Esophagus squamous epithelium (tissue), 5 donors: ENCODE measurements at regions not wholly inside any gene's neighbourhood (a gene's known extent, or its start where the extent isn't known, plus 50 kb on each side); places are given as distances from the start of the nearest gene placed in this dataset.

Source experiments
- DNase-seq: peaks from one replicate; lab custom pipeline; 2025; lab: John Stamatoyannopoulos, UW
- H3K27ac ChIP-seq, 4 donors: fragments of 200-600 bp; sonication (generic); one replicate each; pipeline ENCODE4 v1.5.1; 2016 to 2019; ENCODE audit warnings: mild to moderate bottlenecking in 1 of 4
- H3K27me3 ChIP-seq, 4 donors: fragments of 200-600 bp; sonication (generic); 1 replicate in 3 of 4; 2 replicates in 1 of 4; pipeline versions ENCODE4 v1.5.1 to v1.6.0; 2017 to 2021; ENCODE audit warnings: antibody characterized with exemption in 1 of 4
- H3K36me3 ChIP-seq, 3 donors: fragments of 200-600 bp; sonication (generic); one replicate each; pipeline ENCODE4 v1.5.1; 2016 to 2019
- H3K4me1 ChIP-seq, 3 donors: fragments of 200-600 bp; sonication (generic); one replicate each; pipeline ENCODE4 v1.5.1; 2017 to 2019
- H3K4me3 ChIP-seq, 4 donors: fragments of 200-600 bp; sonication (generic); 1 replicate in 3 of 4; 2 replicates in 1 of 4; pipeline ENCODE4 v1.5.1; 2016 to 2019; ENCODE audit warnings: mild to moderate bottlenecking in 2 of 4, moderate library complexity in 1 of 4
- H3K9me3 ChIP-seq, 3 donors: fragments of 200-600 bp; sonication (generic); one replicate each; pipeline ENCODE4 v1.5.1; 2016 to 2019
- POLR2A ChIP-seq, 4 donors: fragments of 450-650 bp; IDR thresholded peaks; one replicate each; pipeline ENCODE4 v1.6.1; 2017; ENCODE audit warnings: antibody characterized with exemption in 4 of 4, mild to moderate bottlenecking in 4 of 4, moderate library complexity in 3 of 4
- WGBS, 2 donors: methylation state at CpG; one replicate each; pipeline ENCODE4 v1.1.5; 2018; 5-methylcytosine and 5-hydroxymethylcytosine counted together
- intact Hi-C: fragments of 100-400 bp; cut with DNase I; formaldehyde crosslinking; loops from one replicate; pipeline ENCODE4 v1.15.0; 2022
- TF ChIP-seq, protein P1 (sequence below), 6 experiments: fragments of 450-650 bp in 4 of 6; fragments of 200-600 bp in 2 of 6; sonication (generic) in 2 of 6; IDR thresholded peaks; one replicate each; pipeline ENCODE4 v1.5.1; 2016 to 2019; ENCODE audit warnings: antibody characterized with exemption in 6 of 6, mild to moderate bottlenecking in 4 of 6, moderate library complexity in 4 of 6
- donor health status: DM: yes; HTN: yes; CAD: no.

DNA sequence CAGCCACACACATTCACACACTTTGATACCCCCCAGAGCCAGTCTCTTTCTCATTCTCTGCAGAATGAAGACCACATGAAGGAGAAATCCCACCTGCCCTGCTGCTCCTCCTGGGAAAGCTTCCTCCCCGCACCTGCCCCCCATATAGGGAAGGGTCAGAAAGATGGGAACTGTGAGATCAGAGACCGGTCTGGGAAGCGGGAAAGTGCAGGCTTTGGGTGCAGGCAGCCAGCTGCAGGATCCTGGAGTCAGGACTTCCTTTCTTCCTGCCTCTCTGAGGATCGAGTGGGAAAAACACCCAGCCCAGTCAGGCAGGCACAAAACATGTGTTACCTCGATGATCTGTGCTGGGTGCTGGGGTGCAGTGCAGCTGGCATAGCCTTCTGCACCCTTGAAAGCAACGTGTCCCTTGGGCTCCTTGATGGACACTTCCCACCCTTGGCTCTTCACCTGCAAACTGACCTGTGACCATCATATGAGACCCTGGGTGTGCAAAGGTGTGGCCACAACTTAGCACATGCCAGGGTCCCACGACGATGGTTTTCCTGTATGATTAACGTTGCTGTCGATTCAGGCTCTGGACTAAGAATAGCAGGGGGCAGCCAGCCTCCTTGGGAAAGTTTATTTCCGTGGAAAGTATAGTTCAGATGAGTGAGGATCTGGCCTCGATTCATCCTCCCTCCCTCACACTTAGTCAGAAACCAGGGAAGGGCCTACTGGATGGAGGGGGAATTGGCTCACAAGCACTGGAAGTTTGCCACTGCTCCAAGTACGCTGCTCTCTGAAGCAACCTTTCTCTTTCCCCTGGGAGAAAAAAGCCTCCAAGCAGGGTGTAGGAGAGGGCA, 105.4 kb upstream of the MED13L start:
- TF ChIP-seq, protein P1, sequence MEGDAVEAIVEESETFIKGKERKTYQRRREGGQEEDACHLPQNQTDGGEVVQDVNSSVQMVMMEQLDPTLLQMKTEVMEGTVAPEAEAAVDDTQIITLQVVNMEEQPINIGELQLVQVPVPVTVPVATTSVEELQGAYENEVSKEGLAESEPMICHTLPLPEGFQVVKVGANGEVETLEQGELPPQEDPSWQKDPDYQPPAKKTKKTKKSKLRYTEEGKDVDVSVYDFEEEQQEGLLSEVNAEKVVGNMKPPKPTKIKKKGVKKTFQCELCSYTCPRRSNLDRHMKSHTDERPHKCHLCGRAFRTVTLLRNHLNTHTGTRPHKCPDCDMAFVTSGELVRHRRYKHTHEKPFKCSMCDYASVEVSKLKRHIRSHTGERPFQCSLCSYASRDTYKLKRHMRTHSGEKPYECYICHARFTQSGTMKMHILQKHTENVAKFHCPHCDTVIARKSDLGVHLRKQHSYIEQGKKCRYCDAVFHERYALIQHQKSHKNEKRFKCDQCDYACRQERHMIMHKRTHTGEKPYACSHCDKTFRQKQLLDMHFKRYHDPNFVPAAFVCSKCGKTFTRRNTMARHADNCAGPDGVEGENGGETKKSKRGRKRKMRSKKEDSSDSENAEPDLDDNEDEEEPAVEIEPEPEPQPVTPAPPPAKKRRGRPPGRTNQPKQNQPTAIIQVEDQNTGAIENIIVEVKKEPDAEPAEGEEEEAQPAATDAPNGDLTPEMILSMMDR (IDR thresholded peaks at IDR 0.05): peak in 1 of 6 experiments; percentile 13
- TF ChIP-seq POLR2A (IDR thresholded peaks at IDR 0.05): no peak
- Histone ChIP-seq H3K4me1 (peaks cover 0 to 57% (median 20%) of the 10 kb centered on the region in 3 donors), H3K4me3 (no peak overlapping the region), H3K27me3 (no peaks in the 10 kb centered on the region), H3K36me3 (no peaks in the 10 kb centered on the region), H3K27ac (peak overlapping the region in 2 of 4 donors; percentile 44 to 48), H3K9me3 (no peaks in the 10 kb centered on the region)
- WGBS, 2 donors: 30 to 33% methylated on average over 12 of the region's 13 CpGs
- intact Hi-C loops: no loop called here
- no peak for DNase-seq

DNA sequence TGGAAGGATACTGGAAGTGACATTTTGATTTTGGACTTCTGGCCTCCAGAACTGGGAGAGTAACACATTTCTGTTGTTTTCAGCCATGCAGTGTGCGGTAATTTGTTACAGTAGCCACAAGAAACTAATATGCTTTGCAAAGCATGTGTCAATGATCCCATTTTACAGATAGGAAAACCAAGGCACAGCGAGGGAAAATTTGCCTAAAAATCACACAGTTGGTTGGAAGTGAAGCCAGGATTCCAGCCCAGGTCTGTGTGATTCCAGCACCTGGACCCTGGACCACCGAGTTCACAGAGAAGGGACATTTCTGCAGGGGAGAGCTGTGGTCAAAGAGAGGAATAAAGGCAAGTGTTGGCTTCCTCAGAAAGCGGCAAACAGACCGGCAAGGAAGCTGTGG, 106.7 kb upstream of the MED13L start:
- WGBS, 2 donors: 88 to 91% methylated on average over 5 of the region's 5 CpGs
- H3K4me3 ChIP-seq: no peak overlapping the region

DNA sequence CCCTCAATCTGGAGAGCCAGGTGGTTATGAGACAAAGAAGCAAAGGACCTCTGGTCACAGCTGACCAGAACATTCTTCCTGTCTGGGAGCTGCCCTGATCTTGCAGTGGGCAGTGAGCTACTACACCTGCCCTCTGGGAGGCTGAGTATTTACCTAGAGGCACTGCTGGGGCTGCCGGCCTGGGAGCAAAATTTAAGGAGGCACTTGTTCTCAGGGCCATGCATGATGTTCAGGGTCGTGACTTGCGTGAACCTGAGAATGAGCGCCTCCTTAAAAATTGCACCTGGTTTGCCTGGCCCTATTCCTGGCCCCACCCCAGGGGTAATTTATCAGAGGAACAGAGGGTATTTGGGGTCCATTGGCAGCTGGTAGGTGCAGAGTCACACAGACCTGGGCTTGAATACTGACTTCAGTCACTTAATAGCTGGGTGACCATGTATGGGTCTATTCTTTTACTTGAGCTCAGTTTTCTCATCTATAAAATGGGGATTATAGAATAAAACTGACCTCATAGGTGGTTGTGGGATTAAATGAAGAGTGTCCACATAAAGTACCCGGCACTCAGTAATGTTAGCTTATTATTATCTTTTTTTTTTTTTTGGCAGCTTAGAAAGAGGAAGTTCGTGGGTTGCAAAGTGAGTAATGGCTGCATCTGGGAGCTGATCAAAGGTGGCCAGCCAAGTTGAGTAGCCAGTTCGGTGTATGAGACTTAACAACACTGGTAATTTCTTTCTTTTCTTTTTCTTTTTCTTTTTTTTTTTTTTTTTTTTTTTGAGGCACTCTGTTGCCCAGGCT, 107.4 kb upstream of the MED13L start:
- no peak overlapping the region for H3K4me3 ChIP-seq
- DNase-seq: no peak
- H3K27ac ChIP-seq: no peak overlapping the region
- H3K36me3 ChIP-seq: no peaks in the 10 kb centered on the region
- H3K27me3 ChIP-seq: no peaks in the 10 kb centered on the region
- no peaks in the 10 kb centered on the region for H3K9me3 ChIP-seq
- TF ChIP-seq, protein P1 (IDR thresholded peaks at IDR 0.05): no peak
- no peak for TF ChIP-seq POLR2A (IDR thresholded peaks at IDR 0.05)
- intact Hi-C loops: no loop called here
- 43 to 48% methylated on average over 7 of the region's 7 CpGs for WGBS, 2 donors
- peaks cover 0 to 69% (median 30%) of the 10 kb centered on the region in 3 donors for H3K4me1 ChIP-seq

More for the DNA sequence above, 106.7 kb upstream of the MED13L start:
- TF ChIP-seq, protein P1 (IDR thresholded peaks at IDR 0.05): no peak
- TF ChIP-seq POLR2A (IDR thresholded peaks at IDR 0.05): no peak
- intact Hi-C loops: no loop called here
- no peaks in the 10 kb centered on the region for H3K36me3 ChIP-seq
- H3K4me1 ChIP-seq: peaks cover 0 to 61% (median 23%) of the 10 kb centered on the region in 3 donors
- no peaks in the 10 kb centered on the region for H3K27me3 ChIP-seq
- no peaks in the 10 kb centered on the region for H3K9me3 ChIP-seq
- no peak for DNase-seq
- H3K27ac ChIP-seq: no peak overlapping the region

DNA sequence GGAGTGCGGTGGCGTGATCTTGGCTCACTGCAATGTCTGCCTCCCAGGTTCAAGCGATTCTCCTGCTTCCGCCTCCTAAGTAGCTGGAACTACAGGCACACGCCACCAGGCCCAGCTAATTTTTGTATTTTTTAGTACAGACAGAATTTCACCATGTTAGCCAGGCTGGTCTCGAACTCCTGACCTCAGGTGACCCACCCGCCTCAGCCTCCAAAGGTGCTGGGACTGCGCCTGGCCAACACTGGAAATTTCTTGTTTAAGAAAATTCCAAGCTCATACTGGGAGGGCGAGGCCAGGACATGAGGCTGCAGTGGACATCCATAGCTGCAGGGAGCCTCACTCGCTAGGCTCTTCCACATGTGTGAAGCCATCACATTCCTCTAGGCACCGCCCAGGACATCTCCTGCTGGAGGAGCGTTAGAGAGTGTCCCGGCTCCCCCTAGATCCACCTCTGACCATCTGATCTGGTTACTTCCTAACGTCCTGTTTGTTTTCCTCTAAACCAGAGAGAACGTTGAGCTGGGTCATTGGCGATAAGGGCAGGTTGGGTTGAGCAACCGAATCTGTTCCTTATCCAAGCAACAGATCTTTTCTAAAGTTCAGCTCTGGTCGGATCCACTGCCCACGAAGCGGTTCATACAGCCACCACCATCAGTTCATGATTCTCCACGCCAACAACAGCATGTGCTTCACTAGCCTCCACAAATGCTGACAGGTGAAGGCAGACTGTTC, 108.2 kb upstream of the MED13L start:
- no peak overlapping the region for H3K4me3 ChIP-seq
- TF ChIP-seq, protein P1 (IDR thresholded peaks at IDR 0.05): no peak
- no peak for TF ChIP-seq POLR2A (IDR thresholded peaks at IDR 0.05)

More for the DNA sequence above, 108.2 kb upstream of the MED13L start:
- Histone ChIP-seq H3K27me3 (no peaks in the 10 kb centered on the region), H3K9me3 (no peaks in the 10 kb centered on the region), H3K27ac (no peak overlapping the region), H3K36me3 (no peaks in the 10 kb centered on the region), H3K4me1 (peaks cover 0 to 76% (median 37%) of the 10 kb centered on the region in 3 donors)
- whole genome bisulfite sequencing, 2 donors: 83 to 84% methylated on average over 18 of the region's 21 CpGs
- intact Hi-C loops: no loop called here
- no peak for DNase-seq
